AG04449 (cell line): ENCODE measurements at regions not wholly inside any gene's neighbourhood (a gene's known extent, or its start where the extent isn't known, plus 50 kb on each side); places are given as distances from the start of the nearest gene placed in this dataset.
"Not testable (repeated sequence)": the region's sequence is repeated elsewhere in the genome, so short reads cannot be mapped to it uniquely, and the experiment has no call there.

Experiments
- CTCF ChIA-PET: fragments of 350-600 bp; formaldehyde crosslinking; extraction: SDS; loops from one replicate; lab custom pipeline; 2021; ENCODE audit warnings: antibody characterized with exemption; lab: Yijun Ruan, JAX
- POLR2A ChIA-PET: fragments of 400-600, 350-600 bp; formaldehyde crosslinking; extraction: SDS; loops from one replicate; lab custom pipeline; 2020; ENCODE audit warnings: antibody characterized with exemption, inconsistent platforms; lab: Yijun Ruan, JAX
- DNase-seq: peaks from one replicate; pipeline ENCODE4 v3.0.0-alpha.2; 2010; ENCODE audit warnings: low read depth, low spot score
- H3K4me3 ChIP-seq: 2 replicates; pipeline ENCODE4 v1.5.1; 2011; ENCODE audit warnings: low read depth, mild to moderate bottlenecking, control low read depth, low read length
- CTCF ChIP-seq: IDR thresholded peaks from one replicate; pipeline ENCODE4 v1.5.1; 2011; ENCODE audit warnings: mild to moderate bottlenecking, moderate library complexity, low read length, control low read depth, inconsistent platforms; ENCODE audit not compliant: insufficient read depth; ENCODE audit errors: missing control alignments

DNA sequence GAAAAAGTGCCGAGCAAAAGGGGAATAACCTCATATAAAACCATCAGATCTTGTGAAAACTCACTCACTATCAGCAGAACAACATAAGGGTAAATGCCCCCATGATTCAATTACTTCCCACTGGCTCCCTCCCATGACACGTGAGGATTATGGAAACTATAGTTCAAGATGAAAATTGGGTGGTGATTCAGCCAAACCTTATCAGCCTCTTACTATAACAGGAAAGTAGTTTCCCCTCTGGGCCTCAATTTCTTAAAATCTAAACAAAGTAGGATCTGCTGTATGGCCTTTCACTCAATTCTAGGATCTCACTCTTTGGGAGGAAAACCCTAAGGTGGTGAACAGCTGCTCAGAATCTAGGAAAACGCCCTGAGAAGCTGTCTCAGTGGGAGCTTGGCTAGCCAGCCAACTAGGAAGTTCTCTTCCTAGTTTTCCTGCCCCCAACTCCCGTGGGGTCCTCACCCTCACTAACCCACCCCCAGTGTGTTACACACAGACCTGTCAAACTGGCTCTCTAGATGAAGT, 1017.1 kb upstream of the HS3ST1 start:
- DNase-seq, result no peak
- no peak for TF ChIP-seq CTCF
- ChIA-PET POLR2A (no interaction called here), CTCF (no interaction called here)
- H3K4me3 ChIP-seq, result no peak overlapping the region

DNA sequence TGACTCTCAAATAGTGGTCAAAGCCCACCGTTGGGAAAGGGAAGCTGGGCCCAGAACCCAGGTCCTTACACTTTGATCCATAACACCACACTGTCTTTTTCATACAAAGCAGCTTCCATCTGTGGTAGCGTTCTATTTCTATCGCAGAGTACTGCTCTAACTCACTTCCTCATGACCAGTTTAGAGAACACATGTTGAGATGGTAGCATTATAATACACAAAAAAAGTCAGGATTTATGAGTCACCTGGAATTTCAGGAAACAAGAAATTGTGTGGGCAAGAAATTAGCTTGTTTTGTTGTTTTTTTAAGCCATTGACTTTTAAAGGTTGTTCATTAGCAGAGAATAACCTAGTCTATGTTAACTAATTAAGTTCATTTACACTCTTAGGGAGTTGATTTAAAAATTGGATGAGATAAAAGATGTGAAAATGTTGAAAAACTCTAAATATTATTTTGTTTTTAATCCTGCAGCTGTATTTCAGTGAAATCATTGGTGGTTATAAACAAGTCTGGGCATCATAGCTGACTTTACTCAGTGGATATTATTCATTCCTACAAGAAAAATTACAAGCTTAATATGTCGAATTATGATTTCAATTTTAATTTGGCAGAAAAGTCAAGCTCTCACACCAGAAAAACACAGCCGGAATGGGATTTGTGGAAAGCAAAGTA, 1011.1 kb upstream of the HS3ST1 start:
- no peak overlapping the region for H3K4me3 ChIP-seq
- no peak for DNase-seq
- ChIA-PET POLR2A (no interaction called here), CTCF (no interaction called here)
- no peak for TF ChIP-seq CTCF

DNA sequence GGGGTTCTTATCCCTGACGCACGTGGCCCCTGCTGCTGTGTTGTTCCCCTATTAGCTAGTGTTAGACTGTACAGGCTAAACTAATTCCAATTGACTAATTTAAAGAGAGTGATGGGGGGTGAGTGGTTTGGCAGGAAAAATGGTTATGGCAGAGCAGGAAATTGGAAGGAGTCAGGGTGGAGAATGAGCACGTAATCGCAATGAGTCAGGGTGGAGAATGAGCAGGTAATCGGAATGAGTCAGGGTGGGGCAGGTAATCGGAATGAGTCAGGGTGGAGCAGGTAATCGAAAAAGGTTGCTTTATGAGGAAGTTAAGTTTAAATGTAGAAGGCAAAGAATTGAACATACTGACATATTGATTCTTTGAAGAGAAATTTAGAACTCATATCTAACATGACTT, 1002.6 kb upstream of the HS3ST1 start:
- CTCF ChIA-PET, POLR2A ChIA-PET: not testable (repeated sequence)

GRCh38 chr4:12421364-12421763, 992.7 kb upstream of the HS3ST1 start:
- TF ChIP-seq CTCF, result no peak
- ChIA-PET CTCF (no interaction called here), POLR2A (no interaction called here)

More for the DNA sequence above, 1002.6 kb upstream of the HS3ST1 start:
- not testable (repeated sequence) for DNase-seq, H3K4me3 ChIP-seq

GRCh38 chr4:12416755-12417154, 988.1 kb upstream of the HS3ST1 start:
- no peak for TF ChIP-seq CTCF
- DNase-seq, result no peak
- no peak overlapping the region for H3K4me3 ChIP-seq
- ChIA-PET CTCF (no interaction called here), POLR2A (no interaction called here)

More at GRCh38 chr4:12421364-12421763, 992.7 kb upstream of the HS3ST1 start:
- H3K4me3 ChIP-seq, result no peak overlapping the region
- DNase-seq, result no peak

GRCh38 chr4:12414181-12414812, 985.6 kb upstream of the HS3ST1 start:
- DNase-seq, result no peak
- ChIA-PET CTCF (no interaction called here), POLR2A (no interaction called here)
- TF ChIP-seq CTCF, result no peak
- no peak overlapping the region for H3K4me3 ChIP-seq
